HepG2 (cell line): ENCODE measurements at regions not wholly inside any gene's neighbourhood (a gene's known extent, or its start where the extent isn't known, plus 50 kb on each side); places are given as distances from the start of the nearest gene placed in this dataset.

Source experiments
- CTCF ChIP-seq: sonication (generic); formaldehyde crosslinking; IDR thresholded peaks from 2 replicates; pipeline ENCODE4 v1.5.0; 2020; ENCODE audit warnings: mild to moderate bottlenecking, missing genetic modification reagents, moderate library complexity
- EED ChIP-seq: sonication (generic); formaldehyde crosslinking; IDR thresholded peaks from 2 replicates; pipeline ENCODE4 v1.5.0; 2020; ENCODE audit warnings: mild to moderate bottlenecking, missing genetic modification reagents
- ETV6 ChIP-seq: sonication (generic); formaldehyde crosslinking; conservative IDR thresholded peaks from 2 replicates; pipeline ENCODE4 v1.4.0; 2020; ENCODE audit warnings: missing genetic modification reagents
- FOXM1 ChIP-seq: sonication (generic); formaldehyde crosslinking; IDR thresholded peaks from 2 replicates; pipeline ENCODE4 v1.5.0; 2020; ENCODE audit warnings: missing genetic modification reagents
- GABPA ChIP-seq, 2 experiments: IDR thresholded peaks; 2 replicates each; pipeline ENCODE4 v1.6.1; 2011 to 2016; ENCODE audit warnings: low read depth in 2 of 2, low read length in 1 of 2, missing biosample characterization in 1 of 2, missing genetic modification characterization in 1 of 2
- POLR2AphosphoS5 ChIP-seq: IDR thresholded peaks from 2 replicates; pipeline ENCODE4 v1.6.1; 2012; ENCODE audit warnings: low read depth, low read length
- ZNF274 ChIP-seq: sonication (generic); formaldehyde crosslinking; IDR thresholded peaks from 2 replicates; pipeline ENCODE4 v1.5.1; 2020; ENCODE audit warnings: mild to moderate bottlenecking, missing genetic modification reagents
- ZNF740 ChIP-seq: sonication (generic); formaldehyde crosslinking; IDR thresholded peaks from 2 replicates; pipeline ENCODE4 v1.4.0; 2020; ENCODE audit warnings: missing genetic modification reagents
- TF ChIP-seq, protein P1 (sequence below): sonication (generic); formaldehyde crosslinking; IDR thresholded peaks from 2 replicates; pipeline ENCODE4 v1.4.0; 2020; ENCODE audit warnings: missing genetic modification reagents, borderline replicate concordance
- TF ChIP-seq, protein P2 (sequence below): sonication (generic); formaldehyde crosslinking; IDR thresholded peaks from 2 replicates; pipeline ENCODE4 v1.8.1; 2023; ENCODE audit warnings: missing genetic modification reagents, mild to moderate bottlenecking, borderline replicate concordance

DNA sequence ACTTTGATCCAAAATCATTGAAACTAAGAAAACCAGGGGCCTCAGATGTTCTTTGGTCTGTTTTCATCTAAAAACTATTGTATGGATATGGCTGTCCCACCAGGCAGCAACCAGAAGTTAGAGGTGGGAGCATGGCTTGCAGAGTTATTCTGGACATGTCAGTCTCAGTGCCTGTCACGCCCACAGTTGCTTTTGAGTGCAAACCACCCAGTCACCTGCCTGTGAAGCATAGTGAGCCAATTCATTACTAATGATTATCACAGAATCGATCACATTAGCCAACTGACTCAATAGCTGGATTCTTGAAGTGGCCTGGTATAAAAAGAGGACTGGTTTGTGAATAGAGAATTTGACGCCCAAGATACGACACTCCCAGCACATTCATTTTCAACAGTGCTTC lies 104.2 kb upstream of the SORBS2 start:
- TF ChIP-seq, protein P1, sequence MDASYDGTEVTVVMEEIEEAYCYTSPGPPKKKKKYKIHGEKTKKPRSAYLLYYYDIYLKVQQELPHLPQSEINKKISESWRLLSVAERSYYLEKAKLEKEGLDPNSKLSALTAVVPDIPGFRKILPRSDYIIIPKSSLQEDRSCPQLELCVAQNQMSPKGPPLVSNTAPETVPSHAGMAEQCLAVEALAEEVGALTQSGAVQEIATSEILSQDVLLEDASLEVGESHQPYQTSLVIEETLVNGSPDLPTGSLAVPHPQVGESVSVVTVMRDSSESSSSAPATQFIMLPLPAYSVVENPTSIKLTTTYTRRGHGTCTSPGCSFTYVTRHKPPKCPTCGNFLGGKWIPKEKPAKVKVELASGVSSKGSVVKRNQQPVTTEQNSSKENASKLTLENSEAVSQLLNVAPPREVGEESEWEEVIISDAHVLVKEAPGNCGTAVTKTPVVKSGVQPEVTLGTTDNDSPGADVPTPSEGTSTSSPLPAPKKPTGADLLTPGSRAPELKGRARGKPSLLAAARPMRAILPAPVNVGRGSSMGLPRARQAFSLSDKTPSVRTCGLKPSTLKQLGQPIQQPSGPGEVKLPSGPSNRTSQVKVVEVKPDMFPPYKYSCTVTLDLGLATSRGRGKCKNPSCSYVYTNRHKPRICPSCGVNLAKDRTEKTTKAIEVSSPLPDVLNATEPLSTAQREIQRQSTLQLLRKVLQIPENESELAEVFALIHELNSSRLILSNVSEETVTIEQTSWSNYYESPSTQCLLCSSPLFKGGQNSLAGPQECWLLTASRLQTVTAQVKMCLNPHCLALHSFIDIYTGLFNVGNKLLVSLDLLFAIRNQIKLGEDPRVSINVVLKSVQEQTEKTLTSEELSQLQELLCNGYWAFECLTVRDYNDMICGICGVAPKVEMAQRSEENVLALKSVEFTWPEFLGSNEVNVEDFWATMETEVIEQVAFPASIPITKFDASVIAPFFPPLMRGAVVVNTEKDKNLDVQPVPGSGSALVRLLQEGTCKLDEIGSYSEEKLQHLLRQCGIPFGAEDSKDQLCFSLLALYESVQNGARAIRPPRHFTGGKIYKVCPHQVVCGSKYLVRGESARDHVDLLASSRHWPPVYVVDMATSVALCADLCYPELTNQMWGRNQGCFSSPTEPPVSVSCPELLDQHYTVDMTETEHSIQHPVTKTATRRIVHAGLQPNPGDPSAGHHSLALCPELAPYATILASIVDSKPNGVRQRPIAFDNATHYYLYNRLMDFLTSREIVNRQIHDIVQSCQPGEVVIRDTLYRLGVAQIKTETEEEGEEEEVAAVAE (CRISPR knock-in tag): no peak
- TF ChIP-seq ZNF274 (no peak), GABPA (IDR thresholded peaks at IDR 0.05; ENCODE audit: low read depth, low read length) (no peak), GABPA (CRISPR knock-in tag; IDR thresholded peaks at IDR 0.05; ENCODE audit: low read depth) (no peak), ETV6 (no peak), POLR2AphosphoS5 (no peak), ZNF740 (CRISPR knock-in tag) (no peak), FOXM1 (CRISPR knock-in tag) (no peak), CTCF (no peak), EED (CRISPR knock-in tag) (no peak)
- TF ChIP-seq, protein P2, sequence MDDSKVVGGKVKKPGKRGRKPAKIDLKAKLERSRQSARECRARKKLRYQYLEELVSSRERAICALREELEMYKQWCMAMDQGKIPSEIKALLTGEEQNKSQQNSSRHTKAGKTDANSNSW (CRISPR knock-in tag): no peak
